H1 (cell line): ENCODE measurements at regions not wholly inside any gene's neighbourhood (a gene's known extent, or its start where the extent isn't known, plus 50 kb on each side); places are given as distances from the start of the nearest gene placed in this dataset.
"Not testable (repeated sequence)": the region's sequence is repeated elsewhere in the genome, so short reads cannot be mapped to it uniquely, and the experiment has no call there.

ENCODE experiments used
- CTCF ChIA-PET: fragments of 300-600 bp; sonication (Branson Sonifier 250); formaldehyde crosslinking; loops from one replicate; lab custom pipeline; 2021; ENCODE audit not compliant: partially characterized antibody; lab: Charles Lee
- POLR2A ChIA-PET: fragments of 300-600 bp; sonication (Branson Sonifier 250); formaldehyde crosslinking; loops from one replicate; lab custom pipeline; 2021; ENCODE audit warnings: inconsistent platforms; ENCODE audit not compliant: partially characterized antibody; lab: Charles Lee
- DNase-seq, 2 experiments: peaks; one replicate each; pipeline versions ENCODE4 v3.0.0 to v3.0.0-alpha.2; 2010 to 2022; ENCODE audit warnings: low spot score in 2 of 2, low read depth in 1 of 2, mixed read lengths in 1 of 2
- FAIRE-seq: peaks from 2 replicates; lab custom pipeline; 2011; peaks lifted over from hg19 to GRCh38; lab: Jason Lieb, UNC
- H2AFZ ChIP-seq: 2 replicates; pipeline ENCODE4 v1.8.1; 2012; ENCODE audit warnings: low read length, inconsistent platforms
- H2AK5ac ChIP-seq: 2 replicates; pipeline ENCODE4 v1.6.1; 2013; ENCODE audit warnings: low read depth, low read length
- H2BK120ac ChIP-seq: replicated peaks from 2 replicates; pipeline ENCODE3; 2013; ENCODE audit warnings: low read depth, low read length, inconsistent platforms
- H2BK12ac ChIP-seq: 2 replicates; pipeline ENCODE4 v1.6.1; 2013; ENCODE audit warnings: low read depth, low read length
- H2BK15ac ChIP-seq: 2 replicates; pipeline ENCODE4 v1.6.1; 2013; ENCODE audit warnings: low read length
- H2BK20ac ChIP-seq: 2 replicates; pipeline ENCODE4 v1.6.1; 2013; ENCODE audit warnings: low read length
- H2BK5ac ChIP-seq: 2 replicates; pipeline ENCODE4 v1.6.1; 2013; ENCODE audit warnings: low read depth, low read length
- H3K14ac ChIP-seq: 2 replicates; pipeline ENCODE4 v1.6.1; 2013; ENCODE audit warnings: inconsistent platforms; ENCODE audit not compliant: insufficient read length
- H3K18ac ChIP-seq: 2 replicates; pipeline ENCODE4 v1.6.1; 2013; ENCODE audit warnings: low read length; ENCODE audit errors: extremely low read depth
- H3K23ac ChIP-seq: 2 replicates; pipeline ENCODE4 v1.6.1; 2013; ENCODE audit warnings: inconsistent platforms; ENCODE audit not compliant: insufficient read length
- H3K23me2 ChIP-seq: 2 replicates; pipeline ENCODE4 v1.6.1; 2013; ENCODE audit warnings: low read depth, low read length
- H3K27ac ChIP-seq: 2 replicates; pipeline ENCODE4 v1.6.1; 2011; ENCODE audit warnings: low read depth, low read length, inconsistent platforms
- H3K27me3 ChIP-seq, 4 experiments: replicated peaks in 1 of 4; 1 replicate in 1 of 4; 2 replicates in 3 of 4; pipeline versions ENCODE4 v1.6.1 to v1.8.1; 2011 to 2013; ENCODE audit warnings: low read length in 3 of 4, mild to moderate bottlenecking in 3 of 4, inconsistent platforms in 2 of 4, mixed read lengths in 2 of 4, moderate library complexity in 1 of 4; ENCODE audit not compliant: control insufficient read depth in 3 of 4, insufficient read depth in 3 of 4; ENCODE audit errors: extremely low read depth in 1 of 4
- H3K36me3 ChIP-seq, 4 experiments: 2 replicates each; pipeline versions ENCODE4 v1.6.1 to v1.8.1; 2011 to 2013; ENCODE audit warnings: mild to moderate bottlenecking in 4 of 4, low read length in 3 of 4, moderate library complexity in 2 of 4, control low read depth in 1 of 4, inconsistent platforms in 1 of 4; ENCODE audit not compliant: insufficient read depth in 4 of 4, control insufficient read depth in 2 of 4
- H3K4ac ChIP-seq: replicated peaks from 2 replicates; pipeline ENCODE3; 2013; ENCODE audit warnings: low read length, low read depth, mixed read lengths, inconsistent platforms; ENCODE audit not compliant: insufficient read length
- H3K4me1 ChIP-seq, 4 experiments: replicated peaks in 1 of 4; 1 replicate in 1 of 4; 2 replicates in 3 of 4; pipeline versions ENCODE4 v1.6.1 to v1.8.1; 2011 to 2013; ENCODE audit warnings: low read length in 3 of 4, inconsistent platforms in 2 of 4, mixed read lengths in 1 of 4; ENCODE audit not compliant: insufficient read depth in 4 of 4, control insufficient read depth in 3 of 4
- H3K4me2 ChIP-seq, 2 experiments: 2 replicates each; pipeline versions ENCODE4 v1.6.1 to v1.8.1; 2011 to 2013; ENCODE audit warnings: low read depth in 2 of 2, low read length in 2 of 2, control low read depth in 1 of 2, inconsistent platforms in 1 of 2, mild to moderate bottlenecking in 1 of 2; ENCODE audit not compliant: insufficient read depth in 1 of 2
- H3K4me3 ChIP-seq, 4 experiments: fragments of 200-600, 300-600 bp in 1 of 4; sonication (generic), shearing (Covaris generic), sonication (Bioruptor Twin) in 1 of 4; 2 replicates each; pipeline versions ENCODE4 v1.5.1 to v1.8.1; 2011 to 2016; ENCODE audit warnings: low read length in 4 of 4, low read depth in 3 of 4, control low read depth in 2 of 4, inconsistent platforms in 2 of 4, mild to moderate bottlenecking in 2 of 4, mixed read lengths in 1 of 4, moderate library complexity in 1 of 4; ENCODE audit not compliant: insufficient read depth in 2 of 4; ENCODE audit errors: extremely low read depth in 1 of 4
- H3K56ac ChIP-seq: replicated peaks from 2 replicates; pipeline ENCODE3; 2013; ENCODE audit warnings: low read depth, mild to moderate bottlenecking, mixed read lengths, low read length, inconsistent platforms; ENCODE audit not compliant: insufficient read length
- H3K79me1 ChIP-seq: 2 replicates; pipeline ENCODE4 v1.6.1; 2013; ENCODE audit warnings: low read depth, low read length, control low read depth
- H3K79me2 ChIP-seq, 2 experiments: 2 replicates each; pipeline versions ENCODE4 v1.6.1 to v1.8.1; 2012 to 2013; ENCODE audit warnings: low read length in 2 of 2, mild to moderate bottlenecking in 2 of 2, inconsistent platforms in 1 of 2; ENCODE audit not compliant: insufficient read depth in 2 of 2, control insufficient read depth in 1 of 2
- H3K9ac ChIP-seq, 4 experiments: replicated peaks in 1 of 4; 1 replicate in 1 of 4; 2 replicates in 3 of 4; pipeline versions ENCODE4 v1.6.1 to v1.8.1; 2011 to 2013; ENCODE audit warnings: low read depth in 3 of 4, low read length in 3 of 4, control low read depth in 2 of 4, mild to moderate bottlenecking in 2 of 4, moderate library complexity in 2 of 4, inconsistent platforms in 1 of 4; ENCODE audit errors: extremely low read depth in 1 of 4
- H3K9me3 ChIP-seq, 2 experiments: 2 replicates each; pipeline versions ENCODE4 v1.6.1 to v1.8.1; 2012 to 2013; ENCODE audit warnings: mild to moderate bottlenecking in 2 of 2, moderate library complexity in 2 of 2, control low read depth in 1 of 2, inconsistent platforms in 1 of 2, low read depth in 1 of 2, low read length in 1 of 2, mixed read lengths in 1 of 2; ENCODE audit not compliant: insufficient read depth in 2 of 2
- H4K20me1 ChIP-seq, 2 experiments: replicated peaks in 1 of 2; 2 replicates each; pipeline versions ENCODE3 to v1.8.1; 2011 to 2013; ENCODE audit warnings: inconsistent platforms in 2 of 2, low read length in 2 of 2, mild to moderate bottlenecking in 1 of 2; ENCODE audit not compliant: insufficient read depth in 2 of 2, control insufficient read depth in 1 of 2
- H4K5ac ChIP-seq: 2 replicates; pipeline ENCODE4 v1.6.1; 2013; ENCODE audit warnings: low read length, low read depth, mixed read lengths, inconsistent platforms; ENCODE audit not compliant: insufficient read length
- H4K8ac ChIP-seq: 2 replicates; pipeline ENCODE4 v1.8.0; 2013; ENCODE audit warnings: mild to moderate bottlenecking, moderate library complexity, low read length, inconsistent platforms; ENCODE audit not compliant: insufficient read depth; ENCODE audit errors: extremely low read depth
- H4K91ac ChIP-seq: replicated peaks from 2 replicates; pipeline ENCODE3; 2013; ENCODE audit warnings: low read length, mixed read lengths, inconsistent platforms; ENCODE audit not compliant: insufficient read length
- BCL11A ChIP-seq, 2 experiments: IDR thresholded peaks; one replicate each; pipeline ENCODE4 v1.6.1; 2011; ENCODE audit warnings: low read depth in 2 of 2, low read length in 2 of 2, mild to moderate bottlenecking in 2 of 2
- EZH2 ChIP-seq: fragments of 200-600 bp; sonication (generic); IDR thresholded peaks from 2 replicates; pipeline ENCODE4 v1.7.1; 2012; ENCODE audit warnings: low read depth, mild to moderate bottlenecking, moderate library complexity, low read length, inconsistent platforms; ENCODE audit not compliant: severe bottlenecking
- FOSL1 ChIP-seq: IDR thresholded peaks from 2 replicates; pipeline ENCODE4 v1.6.1; 2011; ENCODE audit warnings: mild to moderate bottlenecking, low read depth, low read length, moderate library complexity; ENCODE audit not compliant: insufficient read depth
- HDAC2 ChIP-seq, 2 experiments: fragments of 300-600 bp in 1 of 2; sonication (generic) in 1 of 2; IDR thresholded peaks; 2 replicates each; pipeline ENCODE4 v1.6.1; 2011 to 2012; ENCODE audit warnings: low read depth in 2 of 2, low read length in 2 of 2, mild to moderate bottlenecking in 2 of 2, moderate library complexity in 2 of 2, borderline replicate concordance in 1 of 2, inconsistent platforms in 1 of 2
- NANOG ChIP-seq: IDR thresholded peaks from 2 replicates; pipeline ENCODE4 v1.6.1; 2011; ENCODE audit warnings: low read length, low read depth, mild to moderate bottlenecking, inconsistent platforms; ENCODE audit not compliant: insufficient read depth, poor library complexity, severe bottlenecking
- TBP ChIP-seq: IDR thresholded peaks from 2 replicates; pipeline ENCODE4 v1.6.1; 2011; ENCODE audit warnings: low read depth, low read length, improper control_type of control experiment

GRCh38 chr16:58859958-58860669 lies 126.0 kb upstream of the GOT2 start (continued):
- TF ChIP-seq FOSL1 (no peak), NANOG (no peak), HDAC2 (IDR thresholded peaks at IDR 0.05; ENCODE audit: borderline replicate concordance in 1 of 2, low read depth in 2 of 2, low read length in 2 of 2) (no peak), BCL11A (IDR thresholded peaks at IDR 0.05; ENCODE audit: low read depth in 2 of 2, low read length in 2 of 2) (no peak), EZH2 (no peak), TBP (no peak)

DNA sequence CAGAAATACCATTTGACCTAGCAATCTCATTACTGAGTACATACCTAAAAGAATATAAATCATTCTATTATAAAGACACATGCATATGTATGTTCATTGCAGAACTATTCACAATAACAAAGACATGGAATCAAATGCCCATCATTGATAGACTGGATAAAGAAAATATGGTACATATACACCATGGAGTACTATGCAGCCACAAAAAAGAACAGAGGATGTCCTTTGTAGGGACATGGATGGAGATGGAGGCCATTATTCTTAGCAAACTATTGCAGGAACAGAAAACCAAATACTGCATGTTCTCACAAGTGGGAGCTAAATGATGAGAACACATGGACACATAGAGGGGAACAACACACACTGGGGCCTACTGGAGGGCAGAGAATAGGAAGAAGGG lies 124.5 kb upstream of the GOT2 start:
- FAIRE-seq, H3K14ac ChIP-seq, H2AK5ac ChIP-seq, POLR2A ChIA-PET, H3K23ac ChIP-seq, H3K4me3 ChIP-seq, H4K91ac ChIP-seq, H2BK5ac ChIP-seq, H3K79me1 ChIP-seq, H4K8ac ChIP-seq, H3K79me2 ChIP-seq, H3K27me3 ChIP-seq, H3K36me3 ChIP-seq, H3K27ac ChIP-seq, H3K56ac ChIP-seq, H2BK15ac ChIP-seq, CTCF ChIA-PET, H3K9me3 ChIP-seq, H4K20me1 ChIP-seq, H3K9ac ChIP-seq, H3K18ac ChIP-seq, DNase-seq, H2BK20ac ChIP-seq, H3K23me2 ChIP-seq, H2BK120ac ChIP-seq, H2BK12ac ChIP-seq, H2AFZ ChIP-seq, H3K4me2 ChIP-seq, H3K4ac ChIP-seq, H4K5ac ChIP-seq: not testable (repeated sequence)
- peaks cover 0 to 12% (median 5%) of the 10 kb centered on the region in 4 experiments; a peak in 4 of 7 replicates for H3K4me1 ChIP-seq
